ENCODE measurements at regions not wholly inside any gene's neighbourhood (a gene's known extent, or its start where the extent isn't known, plus 50 kb on each side); places are given as distances from the start of the nearest gene placed in this dataset.

GRCh38 chr5:5883146-5883545, 460.7 kb downstream of the ICE1 start:
- Histone ChIP-seq H3K4me2 (ENCODE audit: control insufficient read depth, extremely low read depth, insufficient read depth, low read depth, low read length) (no peak overlapping the region), H3K27ac (ENCODE audit: control insufficient read depth, insufficient read depth, low read length) (no peak overlapping the region), H3K27me3 (ENCODE audit: control insufficient read depth, extremely low read depth, insufficient read depth, low read length) (no peaks in the 10 kb centered on the region), H3K9me1 (ENCODE audit: control insufficient read depth, extremely low read depth, insufficient read depth, low read length) (no peaks in the 10 kb centered on the region), H3K9me3 (ENCODE audit: control insufficient read depth, low read depth, low read length) (no peaks in the 10 kb centered on the region), H4K20me1 (ENCODE audit: control insufficient read depth, extremely low read depth, insufficient read depth, low read length) (no peaks in the 10 kb centered on the region), H3K36me3 (ENCODE audit: control insufficient read depth in 2 of 2, extremely low read depth in 1 of 2, insufficient read depth in 2 of 2, low read length in 2 of 2) (no peaks in the 10 kb centered on the region), H3K4me3 (ENCODE audit: control insufficient read depth in 2 of 3, extremely low read depth in 1 of 3, insufficient read depth in 2 of 3, low read depth in 1 of 3, low read length in 3 of 3) (no peak overlapping the region), H3K9ac (ENCODE audit: control insufficient read depth, extremely low read depth, insufficient read depth, low read length) (no peak overlapping the region), H3K79me2 (ENCODE audit: control insufficient read depth, insufficient read depth, low read length) (no peaks in the 10 kb centered on the region), H3K4me1 (ENCODE audit: control insufficient read depth, extremely low read depth, insufficient read depth, low read length) (no peaks in the 10 kb centered on the region), H2AFZ (ENCODE audit: control insufficient read depth, low read length) (no peak overlapping the region)
- dilution Hi-C loops (cut with MboI; ENCODE audit: extremely low pct_ligation_motif_present, low sequenced_read_pairs): no loop called here
- FAIRE-seq: no peak
- TF ChIP-seq EZH2 (IDR thresholded peaks at IDR 0.05; ENCODE audit: low read length) (no peak), CTCF (optimal IDR thresholded peaks at IDR 0.05 in 1 of 3, IDR thresholded peaks at IDR 0.05 in 1 of 3, conservative IDR thresholded peaks at IDR 0.05 in 1 of 3; ENCODE audit: extremely low read depth in 1 of 3, insufficient read depth in 2 of 3, low read length in 3 of 3) (no peak)
- DNase-seq (ENCODE audit: low read depth, low spot score): no peak

GRCh38 chr5:5882706-5883105, 460.2 kb downstream of the ICE1 start:
- Histone ChIP-seq H3K27ac (ENCODE audit: control insufficient read depth, insufficient read depth, low read length) (no peak overlapping the region), H3K27me3 (ENCODE audit: control insufficient read depth, extremely low read depth, insufficient read depth, low read length) (no peaks in the 10 kb centered on the region), H3K9ac (ENCODE audit: control insufficient read depth, extremely low read depth, insufficient read depth, low read length) (no peak overlapping the region), H2AFZ (ENCODE audit: control insufficient read depth, low read length) (no peak overlapping the region), H3K9me3 (ENCODE audit: control insufficient read depth, low read depth, low read length) (no peaks in the 10 kb centered on the region), H3K4me3 (ENCODE audit: control insufficient read depth in 2 of 3, extremely low read depth in 1 of 3, insufficient read depth in 2 of 3, low read depth in 1 of 3, low read length in 3 of 3) (no peak overlapping the region), H3K4me1 (ENCODE audit: control insufficient read depth, extremely low read depth, insufficient read depth, low read length) (no peaks in the 10 kb centered on the region), H3K9me1 (ENCODE audit: control insufficient read depth, extremely low read depth, insufficient read depth, low read length) (no peaks in the 10 kb centered on the region), H4K20me1 (ENCODE audit: control insufficient read depth, extremely low read depth, insufficient read depth, low read length) (no peaks in the 10 kb centered on the region), H3K4me2 (ENCODE audit: control insufficient read depth, extremely low read depth, insufficient read depth, low read depth, low read length) (no peak overlapping the region), H3K79me2 (ENCODE audit: control insufficient read depth, insufficient read depth, low read length) (no peaks in the 10 kb centered on the region), H3K36me3 (ENCODE audit: control insufficient read depth in 2 of 2, extremely low read depth in 1 of 2, insufficient read depth in 2 of 2, low read length in 2 of 2) (no peaks in the 10 kb centered on the region)
- dilution Hi-C loops (cut with MboI; ENCODE audit: extremely low pct_ligation_motif_present, low sequenced_read_pairs): no loop called here
- no peak for TF ChIP-seq EZH2 (IDR thresholded peaks at IDR 0.05; ENCODE audit: low read length)
- TF ChIP-seq CTCF (optimal IDR thresholded peaks at IDR 0.05 in 1 of 3, IDR thresholded peaks at IDR 0.05 in 1 of 3, conservative IDR thresholded peaks at IDR 0.05 in 1 of 3; ENCODE audit: extremely low read depth in 1 of 3, insufficient read depth in 2 of 3, low read length in 3 of 3): no peak
- DNase-seq (ENCODE audit: low read depth, low spot score) (no peak), FAIRE-seq (no peak)

Data from keratinocyte (primary cell).